ENCODE measurements at regions not wholly inside any gene's neighbourhood (a gene's known extent, or its start where the extent isn't known, plus 50 kb on each side); places are given as distances from the start of the nearest gene placed in this dataset.

GRCh38 chr2:217204358-217204757 lies 344.5 kb upstream of the TNP1 start:
- no peaks in the 10 kb centered on the region for H3K27me3 ChIP-seq (ENCODE audit: insufficient read depth, low read length)
- no peak overlapping the region for H2AFZ ChIP-seq (ENCODE audit: low read depth, low read length)
- peaks cover 12% of the 10 kb centered on the region for H3K4me1 ChIP-seq (ENCODE audit: insufficient read depth, low read length)
- H3K79me2 ChIP-seq (ENCODE audit: insufficient read depth, low read length): no peaks in the 10 kb centered on the region
- Mint-ChIP-seq H3K4me3 (ENCODE audit: unreplicated experiment) (no peak overlapping the region), H3K36me3 (ENCODE audit: low read depth, unreplicated experiment) (peaks cover 2% of the 10 kb centered on the region), H3K4me1 (ENCODE audit: low read depth, unreplicated experiment) (peaks cover 15% of the 10 kb centered on the region), H3K27ac (ENCODE audit: unreplicated experiment) (peak overlapping the region; percentile 3), H3K27me3 (ENCODE audit: low read depth, unreplicated experiment) (no peaks in the 10 kb centered on the region), H3K9me3 (ENCODE audit: unreplicated experiment) (peaks cover 6% of the 10 kb centered on the region)
- no peak overlapping the region for H3K4me2 ChIP-seq (ENCODE audit: low read length)
- no peak overlapping the region for H3K4me3 ChIP-seq (ENCODE audit: insufficient read depth, low read depth, low read length)
- no peaks in the 10 kb centered on the region for H3K9me3 ChIP-seq (ENCODE audit: insufficient read depth, low read depth, low read length)
- no peak for FAIRE-seq
- H3K36me3 ChIP-seq (ENCODE audit: insufficient read depth, low read length): no peaks in the 10 kb centered on the region
- TF ChIP-seq EZH2 (IDR thresholded peaks at IDR 0.05; ENCODE audit: insufficient read depth, low read length) (no peak), CTCF (IDR thresholded peaks at IDR 0.05; ENCODE audit: insufficient read depth, low read depth, low read length) (no peak)
- peak; percentile 64 for DNase-seq (ENCODE audit: low read depth)
- H4K20me1 ChIP-seq (ENCODE audit: insufficient read depth, low read length): no peaks in the 10 kb centered on the region
- H3K9ac ChIP-seq (ENCODE audit: low read length): no peak overlapping the region
- no peak overlapping the region for H3K27ac ChIP-seq (ENCODE audit: low read depth, low read length)

- FAIRE-seq (no peak), DNase-seq (ENCODE audit: low read depth) (no peak)
- H3K4me1 Mint-ChIP-seq (ENCODE audit: low read depth, unreplicated experiment): peaks cover 15% of the 10 kb centered on the region
- peaks cover 12% of the 10 kb centered on the region for H3K4me1 ChIP-seq (ENCODE audit: insufficient read depth, low read length)
- H3K4me3 Mint-ChIP-seq (ENCODE audit: unreplicated experiment): no peak overlapping the region
- TF ChIP-seq CTCF (IDR thresholded peaks at IDR 0.05; ENCODE audit: insufficient read depth, low read depth, low read length): no peak
- TF ChIP-seq EZH2 (IDR thresholded peaks at IDR 0.05; ENCODE audit: insufficient read depth, low read length): no peak
- no peaks in the 10 kb centered on the region for H3K9me3 ChIP-seq (ENCODE audit: insufficient read depth, low read depth, low read length)
- peaks cover 2% of the 10 kb centered on the region for H3K36me3 Mint-ChIP-seq (ENCODE audit: low read depth, unreplicated experiment)
- no peak overlapping the region for H3K27ac ChIP-seq (ENCODE audit: low read depth, low read length)
- H3K9ac ChIP-seq (ENCODE audit: low read length): no peak overlapping the region
- H3K9me3 Mint-ChIP-seq (ENCODE audit: unreplicated experiment): peaks cover 6% of the 10 kb centered on the region
- no peaks in the 10 kb centered on the region for H4K20me1 ChIP-seq (ENCODE audit: insufficient read depth, low read length)
- H3K36me3 ChIP-seq (ENCODE audit: insufficient read depth, low read length): no peaks in the 10 kb centered on the region
- no peak overlapping the region for H3K4me2 ChIP-seq (ENCODE audit: low read length)
- no peaks in the 10 kb centered on the region for H3K27me3 ChIP-seq (ENCODE audit: insufficient read depth, low read length)
- no peak overlapping the region for H2AFZ ChIP-seq (ENCODE audit: low read depth, low read length)
- H3K4me3 ChIP-seq (ENCODE audit: insufficient read depth, low read depth, low read length): no peak overlapping the region
- H3K27me3 Mint-ChIP-seq (ENCODE audit: low read depth, unreplicated experiment): no peaks in the 10 kb centered on the region
- no peak overlapping the region for H3K27ac Mint-ChIP-seq (ENCODE audit: unreplicated experiment)
- H3K79me2 ChIP-seq (ENCODE audit: insufficient read depth, low read length): no peaks in the 10 kb centered on the region
Observed at GRCh38 chr2:217203086-217203485, 343.2 kb upstream of the TNP1 start.

GRCh38 chr2:217199255-217199630 lies 339.4 kb upstream of the TNP1 start:
- no peak overlapping the region for H3K27ac Mint-ChIP-seq (ENCODE audit: unreplicated experiment)
- peaks cover 5% of the 10 kb centered on the region for H3K9me3 ChIP-seq (ENCODE audit: insufficient read depth, low read depth, low read length)

More at GRCh38 chr2:217199255-217199630, 339.4 kb upstream of the TNP1 start:
- no peak overlapping the region for H3K4me2 ChIP-seq (ENCODE audit: low read length)
- TF ChIP-seq EZH2 (IDR thresholded peaks at IDR 0.05; ENCODE audit: insufficient read depth, low read length): no peak
- no peak for TF ChIP-seq CTCF (IDR thresholded peaks at IDR 0.05; ENCODE audit: insufficient read depth, low read depth, low read length)
- no peaks in the 10 kb centered on the region for H3K79me2 ChIP-seq (ENCODE audit: insufficient read depth, low read length)
- FAIRE-seq: no peak
- H3K27me3 ChIP-seq (ENCODE audit: insufficient read depth, low read length): no peaks in the 10 kb centered on the region
- no peaks in the 10 kb centered on the region for H4K20me1 ChIP-seq (ENCODE audit: insufficient read depth, low read length)
- H3K36me3 ChIP-seq (ENCODE audit: insufficient read depth, low read length): no peaks in the 10 kb centered on the region
- H3K4me3 ChIP-seq (ENCODE audit: insufficient read depth, low read depth, low read length): no peak overlapping the region
- H3K27me3 Mint-ChIP-seq (ENCODE audit: low read depth, unreplicated experiment): no peaks in the 10 kb centered on the region
- DNase-seq (ENCODE audit: low read depth): no peak
- no peak overlapping the region for H3K4me3 Mint-ChIP-seq (ENCODE audit: unreplicated experiment)
- no peak overlapping the region for H2AFZ ChIP-seq (ENCODE audit: low read depth, low read length)
- no peaks in the 10 kb centered on the region for H3K4me1 Mint-ChIP-seq (ENCODE audit: low read depth, unreplicated experiment)
- H3K9me3 Mint-ChIP-seq (ENCODE audit: unreplicated experiment): peaks cover 9% of the 10 kb centered on the region
- H3K36me3 Mint-ChIP-seq (ENCODE audit: low read depth, unreplicated experiment): no peaks in the 10 kb centered on the region
- no peak overlapping the region for H3K27ac ChIP-seq (ENCODE audit: low read depth, low read length)
- no peaks in the 10 kb centered on the region for H3K4me1 ChIP-seq (ENCODE audit: insufficient read depth, low read length)
- H3K9ac ChIP-seq (ENCODE audit: low read length): no peak overlapping the region
